ENCODE measurements at regions not wholly inside any gene's neighbourhood (a gene's known extent, or its start where the extent isn't known, plus 50 kb on each side); places are given as distances from the start of the nearest gene placed in this dataset.

DNA sequence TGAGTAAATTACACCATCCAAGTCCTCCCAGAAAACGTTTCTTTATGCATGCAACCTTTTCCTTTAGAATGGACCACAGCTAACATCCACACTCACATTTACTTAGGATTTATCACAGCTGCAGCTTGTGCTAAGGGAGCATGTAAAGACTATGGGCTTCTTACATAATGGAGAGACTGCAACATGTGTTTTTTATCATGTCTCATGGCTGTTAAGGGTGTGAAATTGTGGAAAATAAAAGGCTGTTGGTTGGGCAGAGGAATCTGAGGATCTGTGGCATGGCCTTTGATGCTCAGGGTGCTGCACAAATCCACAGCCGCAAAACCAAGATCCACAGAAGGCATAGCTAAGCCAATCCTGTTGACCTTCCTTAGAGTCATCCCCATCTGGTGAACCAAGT is 112.0 kb upstream of the MTNR1B start:
- 75 to 80% methylated on average over 2 of the region's 2 CpGs for WGBS, 2 donors
- H3K4me1 ChIP-seq = no peaks in the 10 kb centered on the region
- no peak for DNase-seq
- no peaks in the 10 kb centered on the region for H3K9me3 ChIP-seq
- no peak overlapping the region for H3K27ac ChIP-seq
- no peaks in the 10 kb centered on the region for H3K36me3 ChIP-seq
- TF ChIP-seq, protein P1, sequence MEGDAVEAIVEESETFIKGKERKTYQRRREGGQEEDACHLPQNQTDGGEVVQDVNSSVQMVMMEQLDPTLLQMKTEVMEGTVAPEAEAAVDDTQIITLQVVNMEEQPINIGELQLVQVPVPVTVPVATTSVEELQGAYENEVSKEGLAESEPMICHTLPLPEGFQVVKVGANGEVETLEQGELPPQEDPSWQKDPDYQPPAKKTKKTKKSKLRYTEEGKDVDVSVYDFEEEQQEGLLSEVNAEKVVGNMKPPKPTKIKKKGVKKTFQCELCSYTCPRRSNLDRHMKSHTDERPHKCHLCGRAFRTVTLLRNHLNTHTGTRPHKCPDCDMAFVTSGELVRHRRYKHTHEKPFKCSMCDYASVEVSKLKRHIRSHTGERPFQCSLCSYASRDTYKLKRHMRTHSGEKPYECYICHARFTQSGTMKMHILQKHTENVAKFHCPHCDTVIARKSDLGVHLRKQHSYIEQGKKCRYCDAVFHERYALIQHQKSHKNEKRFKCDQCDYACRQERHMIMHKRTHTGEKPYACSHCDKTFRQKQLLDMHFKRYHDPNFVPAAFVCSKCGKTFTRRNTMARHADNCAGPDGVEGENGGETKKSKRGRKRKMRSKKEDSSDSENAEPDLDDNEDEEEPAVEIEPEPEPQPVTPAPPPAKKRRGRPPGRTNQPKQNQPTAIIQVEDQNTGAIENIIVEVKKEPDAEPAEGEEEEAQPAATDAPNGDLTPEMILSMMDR (IDR thresholded peaks at IDR 0.05) = no peak
- H3K27me3 ChIP-seq = peaks cover 0 to 5% (median 0%) of the 10 kb centered on the region in 7 donors
- intact Hi-C loops (cut with DNase I) = no loop called here
- ATAC-seq = no peak
- no peak overlapping the region for H3K4me3 ChIP-seq

- no peak for DNase-seq
- Histone ChIP-seq H3K9me3 (no peaks in the 10 kb centered on the region), H3K4me1 (no peaks in the 10 kb centered on the region), H3K27ac (no peak overlapping the region), H3K27me3 (peaks cover 0 to 5% (median 0%) of the 10 kb centered on the region in 7 donors), H3K4me3 (no peak overlapping the region), H3K36me3 (no peaks in the 10 kb centered on the region)
- intact Hi-C loops (cut with DNase I) = no loop called here
- 48 to 59% methylated on average over 8 of the region's 8 CpGs for WGBS, 2 donors
- TF ChIP-seq, protein P1 (IDR thresholded peaks at IDR 0.05) = no peak
- ATAC-seq = no peak
Measured at GRCh38 chr11:92859156-92859690, 110.2 kb upstream of the MTNR1B start.

DNA sequence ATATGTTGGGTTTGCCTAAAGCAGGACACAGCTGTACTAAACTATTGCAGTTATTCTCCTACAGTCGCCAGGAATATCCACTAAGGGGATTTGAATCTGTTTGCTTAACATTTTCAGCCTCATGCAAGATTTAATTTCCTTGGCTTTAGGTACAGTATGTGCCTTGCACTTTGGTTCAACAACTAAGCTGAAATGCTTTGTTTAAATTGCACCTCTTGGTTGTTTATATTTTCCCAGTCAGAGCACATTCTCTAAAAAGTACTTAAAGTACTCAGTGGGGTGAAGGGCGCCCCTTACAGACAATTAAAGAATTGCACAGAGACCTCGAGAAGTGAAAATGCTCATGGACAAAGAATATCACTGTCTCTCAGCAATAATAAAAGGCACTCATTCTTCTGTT is 107.8 kb upstream of the MTNR1B start:
- H3K27ac ChIP-seq = no peak overlapping the region
- intact Hi-C loops (cut with DNase I) = no loop called here
- H3K9me3 ChIP-seq = no peaks in the 10 kb centered on the region
- no peaks in the 10 kb centered on the region for H3K36me3 ChIP-seq
- no peak overlapping the region for H3K4me3 ChIP-seq
- no peak for DNase-seq
- H3K27me3 ChIP-seq = peaks cover 0 to 5% (median 0%) of the 10 kb centered on the region in 7 donors
- ATAC-seq = no peak
- no peaks in the 10 kb centered on the region for H3K4me1 ChIP-seq
- WGBS, 2 donors = 69 to 71% methylated on average over 3 of the region's 3 CpGs
- TF ChIP-seq, protein P1 (IDR thresholded peaks at IDR 0.05) = peak in 1 of 9 donors; percentile 5

DNA sequence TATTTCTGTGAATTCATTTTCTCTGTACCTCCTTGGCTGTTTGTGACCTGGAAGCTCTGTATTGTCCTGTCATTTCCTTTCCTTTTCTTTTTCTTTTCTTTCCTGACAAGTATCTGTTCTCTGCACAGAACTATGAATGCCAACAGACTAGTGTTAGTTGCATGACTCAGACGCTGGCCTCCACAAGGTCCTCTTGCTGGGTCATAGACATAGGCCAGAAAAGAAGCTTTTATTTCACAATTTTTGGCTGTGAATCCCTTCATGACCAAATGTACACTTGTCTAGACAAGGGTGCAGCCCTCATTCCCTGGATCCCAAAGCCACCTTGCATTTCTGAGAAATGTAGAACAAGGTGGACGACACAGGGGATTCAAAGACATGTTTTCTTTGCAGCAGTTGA is 104.1 kb upstream of the MTNR1B start:
- WGBS, 2 donors = 63 to 71% methylated on average over 2 of the region's 2 CpGs
- TF ChIP-seq, protein P1 (IDR thresholded peaks at IDR 0.05) = no peak
- no peaks in the 10 kb centered on the region for H3K27me3 ChIP-seq
- peak in 5 of 8 donors; percentile 28 to 73 (median 53) for ATAC-seq
- no peak overlapping the region for H3K4me3 ChIP-seq
- H3K36me3 ChIP-seq = no peaks in the 10 kb centered on the region
- no peak overlapping the region for H3K27ac ChIP-seq
- no peaks in the 10 kb centered on the region for H3K4me1 ChIP-seq
- no peaks in the 10 kb centered on the region for H3K9me3 ChIP-seq
- peak in 1 of 2 donors; percentile 14 for DNase-seq
- intact Hi-C loops (cut with DNase I) = no loop called here
